Spleen (tissue), 7 donors: ENCODE measurements at regions not wholly inside any gene's neighbourhood (a gene's known extent, or its start where the extent isn't known, plus 50 kb on each side); places are given as distances from the start of the nearest gene placed in this dataset.

Experiments
- POLR2A ChIP-seq, 3 donors: fragments of 450-650 bp; IDR thresholded peaks; one replicate each; pipeline ENCODE4 v1.5.1; 2017; ENCODE audit warnings: antibody characterized with exemption in 3 of 3, mild to moderate bottlenecking in 1 of 3
- POLR2AphosphoS5 ChIP-seq, 3 donors: sonication (generic); formaldehyde crosslinking; IDR thresholded peaks; one replicate each; pipeline ENCODE4 v1.5.1; 2017; ENCODE audit warnings: antibody characterized with exemption in 3 of 3
- TF ChIP-seq, protein P1 (sequence below), 11 experiments: fragments of 200-600 bp in 7 of 11; fragments of 450-650 bp in 4 of 11; sonication (generic) in 4 of 11; IDR thresholded peaks in 8 of 11; conservative IDR thresholded peaks in 3 of 11; 1 replicate in 7 of 11; 2 replicates in 4 of 11; pipeline versions ENCODE4 v1.4.0 to v1.8.0; 2016 to 2021; ENCODE audit warnings: antibody characterized with exemption in 11 of 11, inconsistent platforms in 4 of 11, mild to moderate bottlenecking in 1 of 11
- donor health status: DM: no; HTN: no; CAD: no; lungs with moderate emphysema.
- donor health status: DM: no; HTN: no; CAD: no.
- donor health status: DM: no; HTN: no; CAD: no.

DNA sequence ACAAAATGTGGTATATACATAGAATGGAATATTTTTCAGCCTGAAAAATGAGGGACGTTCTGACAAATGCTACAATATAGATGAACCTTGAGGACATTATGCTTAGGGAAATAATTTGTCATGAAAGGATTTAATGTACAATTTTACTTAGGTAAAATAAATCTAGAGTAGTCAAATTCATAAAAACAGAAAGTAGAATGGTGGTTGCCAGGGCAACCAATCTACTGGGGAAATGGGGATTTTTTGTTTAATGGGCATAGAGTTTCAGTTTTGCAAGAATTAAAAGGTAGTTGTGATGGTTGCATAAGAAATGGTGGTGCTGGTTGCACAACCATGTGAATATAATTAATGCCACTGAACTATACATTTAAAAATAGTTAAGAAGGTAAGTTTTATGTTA lies 296.0 kb upstream of the SP4 start:
- TF ChIP-seq, protein P1, sequence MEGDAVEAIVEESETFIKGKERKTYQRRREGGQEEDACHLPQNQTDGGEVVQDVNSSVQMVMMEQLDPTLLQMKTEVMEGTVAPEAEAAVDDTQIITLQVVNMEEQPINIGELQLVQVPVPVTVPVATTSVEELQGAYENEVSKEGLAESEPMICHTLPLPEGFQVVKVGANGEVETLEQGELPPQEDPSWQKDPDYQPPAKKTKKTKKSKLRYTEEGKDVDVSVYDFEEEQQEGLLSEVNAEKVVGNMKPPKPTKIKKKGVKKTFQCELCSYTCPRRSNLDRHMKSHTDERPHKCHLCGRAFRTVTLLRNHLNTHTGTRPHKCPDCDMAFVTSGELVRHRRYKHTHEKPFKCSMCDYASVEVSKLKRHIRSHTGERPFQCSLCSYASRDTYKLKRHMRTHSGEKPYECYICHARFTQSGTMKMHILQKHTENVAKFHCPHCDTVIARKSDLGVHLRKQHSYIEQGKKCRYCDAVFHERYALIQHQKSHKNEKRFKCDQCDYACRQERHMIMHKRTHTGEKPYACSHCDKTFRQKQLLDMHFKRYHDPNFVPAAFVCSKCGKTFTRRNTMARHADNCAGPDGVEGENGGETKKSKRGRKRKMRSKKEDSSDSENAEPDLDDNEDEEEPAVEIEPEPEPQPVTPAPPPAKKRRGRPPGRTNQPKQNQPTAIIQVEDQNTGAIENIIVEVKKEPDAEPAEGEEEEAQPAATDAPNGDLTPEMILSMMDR (IDR thresholded peaks at IDR 0.05 in 8 of 11, conservative IDR thresholded peaks at IDR 0.05 in 3 of 11), result no peak
- TF ChIP-seq POLR2A (IDR thresholded peaks at IDR 0.05) (no peak), POLR2AphosphoS5 (IDR thresholded peaks at IDR 0.05) (no peak)
